ENCODE measurements at regions not wholly inside any gene's neighbourhood (a gene's known extent, or its start where the extent isn't known, plus 50 kb on each side); places are given as distances from the start of the nearest gene placed in this dataset.

- Histone ChIP-seq H3K14ac (ENCODE audit: insufficient read depth, low read length) (no peak overlapping the region), H3K27me3 (ENCODE audit: insufficient read depth, low read length) (no peaks in the 10 kb centered on the region), H2BK20ac (ENCODE audit: low read depth, low read length, poor library complexity, severe bottlenecking) (no peak overlapping the region), H4K91ac (ENCODE audit: insufficient read length, low read depth, low read length) (no peak overlapping the region), H4K20me1 (ENCODE audit: control insufficient read depth, insufficient read depth, insufficient read length) (no peaks in the 10 kb centered on the region), H2BK15ac (ENCODE audit: low read depth, low read length) (no peak overlapping the region), H3K9ac (ENCODE audit: extremely low read depth, insufficient read length, low read length) (no peak overlapping the region), H3K4me1 (ENCODE audit: insufficient read depth, low read length) (peaks cover 3% of the 10 kb centered on the region; the same call in 1 of the 2 replicates), H2BK120ac (ENCODE audit: low read depth, low read length, poor library complexity, severe bottlenecking) (no peak overlapping the region), H4K5ac (ENCODE audit: insufficient read length, low read depth, low read length) (no peak overlapping the region), H2BK12ac (ENCODE audit: insufficient read length, low read depth, low read length) (no peak overlapping the region), H3K9me3 (ENCODE audit: control insufficient read depth, low read depth, low read length) (no peaks in the 10 kb centered on the region), H3K18ac (ENCODE audit: insufficient read length, low read depth, low read length) (no peak overlapping the region), H3K79me2 (ENCODE audit: insufficient read depth, low read length) (no peaks in the 10 kb centered on the region), H3T11ph (ENCODE audit: low read length) (no peak overlapping the region), H3K23me2 (ENCODE audit: insufficient read length, low read depth, low read length, poor library complexity, severe bottlenecking) (no peaks in the 10 kb centered on the region), H3K23ac (ENCODE audit: insufficient read length, low read depth, low read length) (no peak overlapping the region), H3K27ac (ENCODE audit: insufficient read length, low read depth, low read length) (no peak overlapping the region), H4K8ac (replicated peaks; ENCODE audit: insufficient read length, low read depth, low read length) (no peak overlapping the region), H3K79me1 (ENCODE audit: insufficient read depth, low read depth, low read length, poor library complexity, severe bottlenecking) (no peaks in the 10 kb centered on the region), H2BK5ac (ENCODE audit: insufficient read length, low read length) (no peak overlapping the region), H2AK5ac (ENCODE audit: insufficient read length, low read length) (no peak overlapping the region), H2AFZ (ENCODE audit: low read length) (no peak overlapping the region), H3K56ac (ENCODE audit: insufficient read length, low read depth, low read length) (no peak overlapping the region), H3K4ac (ENCODE audit: low read depth, low read length) (no peak overlapping the region), H3K4me2 (ENCODE audit: insufficient read depth, insufficient read length, low read length) (no peak overlapping the region)
- peaks cover 3 to 4% of the 10 kb centered on the region in 2 experiments; a peak in 3 of 4 replicates for H3K4me1 Mint-ChIP-seq
- no peak for DNase-seq
- WGBS (ENCODE audit: extremely low coverage, insufficient read length, low lambda C conversion rate) = no CpG with 5 or more reads among the region's 6 CpGs
- no peaks in the 10 kb centered on the region for H3K36me3 Mint-ChIP-seq (ENCODE audit: insufficient read depth in 1 of 3, low read depth in 3 of 3)
- no peaks in the 10 kb centered on the region for H3K27me3 Mint-ChIP-seq (ENCODE audit: low read depth)
- no peaks in the 10 kb centered on the region; a peak in 1 of 5 replicates for H3K9me3 Mint-ChIP-seq
- TF ChIP-seq, protein P1, sequence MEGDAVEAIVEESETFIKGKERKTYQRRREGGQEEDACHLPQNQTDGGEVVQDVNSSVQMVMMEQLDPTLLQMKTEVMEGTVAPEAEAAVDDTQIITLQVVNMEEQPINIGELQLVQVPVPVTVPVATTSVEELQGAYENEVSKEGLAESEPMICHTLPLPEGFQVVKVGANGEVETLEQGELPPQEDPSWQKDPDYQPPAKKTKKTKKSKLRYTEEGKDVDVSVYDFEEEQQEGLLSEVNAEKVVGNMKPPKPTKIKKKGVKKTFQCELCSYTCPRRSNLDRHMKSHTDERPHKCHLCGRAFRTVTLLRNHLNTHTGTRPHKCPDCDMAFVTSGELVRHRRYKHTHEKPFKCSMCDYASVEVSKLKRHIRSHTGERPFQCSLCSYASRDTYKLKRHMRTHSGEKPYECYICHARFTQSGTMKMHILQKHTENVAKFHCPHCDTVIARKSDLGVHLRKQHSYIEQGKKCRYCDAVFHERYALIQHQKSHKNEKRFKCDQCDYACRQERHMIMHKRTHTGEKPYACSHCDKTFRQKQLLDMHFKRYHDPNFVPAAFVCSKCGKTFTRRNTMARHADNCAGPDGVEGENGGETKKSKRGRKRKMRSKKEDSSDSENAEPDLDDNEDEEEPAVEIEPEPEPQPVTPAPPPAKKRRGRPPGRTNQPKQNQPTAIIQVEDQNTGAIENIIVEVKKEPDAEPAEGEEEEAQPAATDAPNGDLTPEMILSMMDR (conservative IDR thresholded peaks at IDR 0.05) = no peak
- no peak overlapping the region for H3K27ac Mint-ChIP-seq
- H3K4me3 Mint-ChIP-seq = no peak overlapping the region
Observed at GRCh38 chr6:23518294-23518693, 607.7 kb upstream of the NRSN1 start.
